SK-N-SH (cell line): ENCODE measurements at regions not wholly inside any gene's neighbourhood (a gene's known extent, or its start where the extent isn't known, plus 50 kb on each side); places are given as distances from the start of the nearest gene placed in this dataset.

ENCODE experiments used
- EP300 ChIP-seq, 2 experiments: IDR thresholded peaks; 2 replicates each; pipeline versions ENCODE4 v1.4.0 to v1.6.1; 2012; ENCODE audit warnings: borderline replicate concordance in 1 of 2, low read depth in 1 of 2, low read length in 1 of 2
- GATA2 ChIP-seq: sonication (generic); formaldehyde crosslinking; IDR thresholded peaks from 2 replicates; pipeline ENCODE4 v1.5.0; 2020; ENCODE audit warnings: mild to moderate bottlenecking, missing genetic modification reagents
- NRF1 ChIP-seq: IDR thresholded peaks from 2 replicates; pipeline ENCODE4 v1.6.1; 2012; ENCODE audit warnings: low read depth, mild to moderate bottlenecking, low read length
- POLR2AphosphoS5 ChIP-seq: IDR thresholded peaks from 2 replicates; pipeline ENCODE4 v1.6.1; 2012; ENCODE audit warnings: low read depth, low read length
- RAD21 ChIP-seq: IDR thresholded peaks from 2 replicates; pipeline ENCODE4 v1.6.1; 2012; ENCODE audit warnings: mild to moderate bottlenecking, low read length
- RCOR1 ChIP-seq: fragments of 150-350 bp; IDR thresholded peaks from 2 replicates; pipeline ENCODE4 v1.6.1; 2017; ENCODE audit warnings: antibody characterized with exemption, low read length
- RFX5 ChIP-seq: IDR thresholded peaks from 2 replicates; pipeline ENCODE4 v1.6.1; 2012; ENCODE audit warnings: mild to moderate bottlenecking, improper control_type of control experiment, low read length
- RXRA ChIP-seq: IDR thresholded peaks from 2 replicates; pipeline ENCODE4 v1.4.0; 2012; ENCODE audit warnings: low read depth, mild to moderate bottlenecking, borderline replicate concordance
- TCF12 ChIP-seq: IDR thresholded peaks from 2 replicates; pipeline ENCODE4 v1.4.0; 2012
- TF ChIP-seq, protein P1 (sequence below): IDR thresholded peaks from 2 replicates; pipeline ENCODE4 v1.6.1; 2012; ENCODE audit warnings: mild to moderate bottlenecking, low read depth, low read length, moderate library complexity
- TF ChIP-seq, protein P2 (sequence below): fragments of 200-600 bp; sonication (generic); IDR thresholded peaks from 2 replicates; pipeline ENCODE4 v1.6.1; 2017; ENCODE audit warnings: antibody characterized with exemption, mild to moderate bottlenecking, moderate library complexity
- TF ChIP-seq, protein P3 (sequence below): IDR thresholded peaks from 2 replicates; pipeline ENCODE4 v1.4.0; 2012; ENCODE audit warnings: low read depth, borderline replicate concordance
- TF ChIP-seq, protein P4 (sequence below): fragments of 150-350 bp; IDR thresholded peaks from 2 replicates; pipeline ENCODE4 v1.6.1; 2017; ENCODE audit warnings: antibody characterized with exemption, low read length, low read depth, borderline replicate concordance

DNA sequence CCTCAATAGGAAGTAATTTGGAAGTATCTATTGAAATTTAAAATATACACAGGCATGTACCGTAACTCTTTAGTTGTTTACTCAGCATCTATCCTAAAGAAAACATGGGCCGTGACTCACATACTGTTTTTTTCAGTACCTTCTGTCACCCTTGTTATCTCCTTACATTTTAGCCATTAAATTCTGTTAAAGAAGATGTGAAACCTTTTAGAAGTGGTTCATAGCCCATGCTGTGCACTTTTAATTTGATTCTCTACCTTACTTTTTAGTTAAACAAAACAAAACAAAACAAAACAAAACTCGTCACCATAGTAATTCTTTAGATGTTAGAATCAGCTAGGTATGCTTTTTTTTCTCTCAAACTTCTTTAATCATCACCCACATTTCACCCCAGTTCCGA, 494.4 kb upstream of the RGS6 start:
- TF ChIP-seq NRF1 (no peak), POLR2AphosphoS5 (no peak), GATA2 (no peak), RAD21 (no peak), EP300 (IDR thresholded peaks at IDR 0.05; ENCODE audit: borderline replicate concordance in 1 of 2, low read depth in 1 of 2, low read length in 1 of 2) (no peak), RXRA (no peak), RFX5 (no peak), RCOR1 (no peak), TCF12 (no peak)
- TF ChIP-seq, protein P1, sequence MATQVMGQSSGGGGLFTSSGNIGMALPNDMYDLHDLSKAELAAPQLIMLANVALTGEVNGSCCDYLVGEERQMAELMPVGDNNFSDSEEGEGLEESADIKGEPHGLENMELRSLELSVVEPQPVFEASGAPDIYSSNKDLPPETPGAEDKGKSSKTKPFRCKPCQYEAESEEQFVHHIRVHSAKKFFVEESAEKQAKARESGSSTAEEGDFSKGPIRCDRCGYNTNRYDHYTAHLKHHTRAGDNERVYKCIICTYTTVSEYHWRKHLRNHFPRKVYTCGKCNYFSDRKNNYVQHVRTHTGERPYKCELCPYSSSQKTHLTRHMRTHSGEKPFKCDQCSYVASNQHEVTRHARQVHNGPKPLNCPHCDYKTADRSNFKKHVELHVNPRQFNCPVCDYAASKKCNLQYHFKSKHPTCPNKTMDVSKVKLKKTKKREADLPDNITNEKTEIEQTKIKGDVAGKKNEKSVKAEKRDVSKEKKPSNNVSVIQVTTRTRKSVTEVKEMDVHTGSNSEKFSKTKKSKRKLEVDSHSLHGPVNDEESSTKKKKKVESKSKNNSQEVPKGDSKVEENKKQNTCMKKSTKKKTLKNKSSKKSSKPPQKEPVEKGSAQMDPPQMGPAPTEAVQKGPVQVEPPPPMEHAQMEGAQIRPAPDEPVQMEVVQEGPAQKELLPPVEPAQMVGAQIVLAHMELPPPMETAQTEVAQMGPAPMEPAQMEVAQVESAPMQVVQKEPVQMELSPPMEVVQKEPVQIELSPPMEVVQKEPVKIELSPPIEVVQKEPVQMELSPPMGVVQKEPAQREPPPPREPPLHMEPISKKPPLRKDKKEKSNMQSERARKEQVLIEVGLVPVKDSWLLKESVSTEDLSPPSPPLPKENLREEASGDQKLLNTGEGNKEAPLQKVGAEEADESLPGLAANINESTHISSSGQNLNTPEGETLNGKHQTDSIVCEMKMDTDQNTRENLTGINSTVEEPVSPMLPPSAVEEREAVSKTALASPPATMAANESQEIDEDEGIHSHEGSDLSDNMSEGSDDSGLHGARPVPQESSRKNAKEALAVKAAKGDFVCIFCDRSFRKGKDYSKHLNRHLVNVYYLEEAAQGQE: no peak
- TF ChIP-seq, protein P2, sequence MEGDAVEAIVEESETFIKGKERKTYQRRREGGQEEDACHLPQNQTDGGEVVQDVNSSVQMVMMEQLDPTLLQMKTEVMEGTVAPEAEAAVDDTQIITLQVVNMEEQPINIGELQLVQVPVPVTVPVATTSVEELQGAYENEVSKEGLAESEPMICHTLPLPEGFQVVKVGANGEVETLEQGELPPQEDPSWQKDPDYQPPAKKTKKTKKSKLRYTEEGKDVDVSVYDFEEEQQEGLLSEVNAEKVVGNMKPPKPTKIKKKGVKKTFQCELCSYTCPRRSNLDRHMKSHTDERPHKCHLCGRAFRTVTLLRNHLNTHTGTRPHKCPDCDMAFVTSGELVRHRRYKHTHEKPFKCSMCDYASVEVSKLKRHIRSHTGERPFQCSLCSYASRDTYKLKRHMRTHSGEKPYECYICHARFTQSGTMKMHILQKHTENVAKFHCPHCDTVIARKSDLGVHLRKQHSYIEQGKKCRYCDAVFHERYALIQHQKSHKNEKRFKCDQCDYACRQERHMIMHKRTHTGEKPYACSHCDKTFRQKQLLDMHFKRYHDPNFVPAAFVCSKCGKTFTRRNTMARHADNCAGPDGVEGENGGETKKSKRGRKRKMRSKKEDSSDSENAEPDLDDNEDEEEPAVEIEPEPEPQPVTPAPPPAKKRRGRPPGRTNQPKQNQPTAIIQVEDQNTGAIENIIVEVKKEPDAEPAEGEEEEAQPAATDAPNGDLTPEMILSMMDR: no peak
- TF ChIP-seq, protein P3, sequence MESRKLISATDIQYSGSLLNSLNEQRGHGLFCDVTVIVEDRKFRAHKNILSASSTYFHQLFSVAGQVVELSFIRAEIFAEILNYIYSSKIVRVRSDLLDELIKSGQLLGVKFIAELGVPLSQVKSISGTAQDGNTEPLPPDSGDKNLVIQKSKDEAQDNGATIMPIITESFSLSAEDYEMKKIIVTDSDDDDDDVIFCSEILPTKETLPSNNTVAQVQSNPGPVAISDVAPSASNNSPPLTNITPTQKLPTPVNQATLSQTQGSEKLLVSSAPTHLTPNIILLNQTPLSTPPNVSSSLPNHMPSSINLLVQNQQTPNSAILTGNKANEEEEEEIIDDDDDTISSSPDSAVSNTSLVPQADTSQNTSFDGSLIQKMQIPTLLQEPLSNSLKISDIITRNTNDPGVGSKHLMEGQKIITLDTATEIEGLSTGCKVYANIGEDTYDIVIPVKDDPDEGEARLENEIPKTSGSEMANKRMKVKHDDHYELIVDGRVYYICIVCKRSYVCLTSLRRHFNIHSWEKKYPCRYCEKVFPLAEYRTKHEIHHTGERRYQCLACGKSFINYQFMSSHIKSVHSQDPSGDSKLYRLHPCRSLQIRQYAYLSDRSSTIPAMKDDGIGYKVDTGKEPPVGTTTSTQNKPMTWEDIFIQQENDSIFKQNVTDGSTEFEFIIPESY: no peak
- TF ChIP-seq, protein P4, sequence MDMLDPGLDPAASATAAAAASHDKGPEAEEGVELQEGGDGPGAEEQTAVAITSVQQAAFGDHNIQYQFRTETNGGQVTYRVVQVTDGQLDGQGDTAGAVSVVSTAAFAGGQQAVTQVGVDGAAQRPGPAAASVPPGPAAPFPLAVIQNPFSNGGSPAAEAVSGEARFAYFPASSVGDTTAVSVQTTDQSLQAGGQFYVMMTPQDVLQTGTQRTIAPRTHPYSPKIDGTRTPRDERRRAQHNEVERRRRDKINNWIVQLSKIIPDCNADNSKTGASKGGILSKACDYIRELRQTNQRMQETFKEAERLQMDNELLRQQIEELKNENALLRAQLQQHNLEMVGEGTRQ: no peak
